HG03565 (cell line): ENCODE measurements at regions not wholly inside any gene's neighbourhood (a gene's known extent, or its start where the extent isn't known, plus 50 kb on each side); places are given as distances from the start of the nearest gene placed in this dataset.
"Not testable (repeated sequence)": the region's sequence is repeated elsewhere in the genome, so short reads cannot be mapped to it uniquely, and the experiment has no call there.

Source experiments
- ATAC-seq: cut with Tn5 transposase; IDR thresholded peaks from one replicate; pipeline ENCODE4 v1.9.1; 2021; ENCODE audit warnings: mild to moderate bottlenecking, moderate library complexity; ENCODE audit not compliant: unreplicated experiment

DNA sequence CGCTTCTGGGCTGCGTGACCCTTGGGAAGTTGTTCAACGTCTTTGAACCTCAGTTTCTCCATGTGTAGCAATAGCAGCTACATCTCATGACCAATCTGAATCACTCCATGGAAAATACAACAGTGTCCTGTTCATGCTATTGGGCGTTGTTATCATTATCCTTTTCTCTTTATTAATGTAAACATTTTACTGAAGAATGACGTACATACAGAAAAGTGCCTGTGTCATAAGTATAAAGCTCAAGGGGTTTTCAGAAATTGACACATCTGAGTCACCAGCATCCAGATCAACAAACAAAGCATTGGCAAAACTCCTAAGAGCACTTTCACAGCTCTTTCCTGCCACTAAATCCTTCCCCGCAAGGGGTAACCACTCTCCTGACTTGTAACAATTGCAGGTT, 438.4 kb downstream of the XYLT1 start:
- no peak for ATAC-seq

DNA sequence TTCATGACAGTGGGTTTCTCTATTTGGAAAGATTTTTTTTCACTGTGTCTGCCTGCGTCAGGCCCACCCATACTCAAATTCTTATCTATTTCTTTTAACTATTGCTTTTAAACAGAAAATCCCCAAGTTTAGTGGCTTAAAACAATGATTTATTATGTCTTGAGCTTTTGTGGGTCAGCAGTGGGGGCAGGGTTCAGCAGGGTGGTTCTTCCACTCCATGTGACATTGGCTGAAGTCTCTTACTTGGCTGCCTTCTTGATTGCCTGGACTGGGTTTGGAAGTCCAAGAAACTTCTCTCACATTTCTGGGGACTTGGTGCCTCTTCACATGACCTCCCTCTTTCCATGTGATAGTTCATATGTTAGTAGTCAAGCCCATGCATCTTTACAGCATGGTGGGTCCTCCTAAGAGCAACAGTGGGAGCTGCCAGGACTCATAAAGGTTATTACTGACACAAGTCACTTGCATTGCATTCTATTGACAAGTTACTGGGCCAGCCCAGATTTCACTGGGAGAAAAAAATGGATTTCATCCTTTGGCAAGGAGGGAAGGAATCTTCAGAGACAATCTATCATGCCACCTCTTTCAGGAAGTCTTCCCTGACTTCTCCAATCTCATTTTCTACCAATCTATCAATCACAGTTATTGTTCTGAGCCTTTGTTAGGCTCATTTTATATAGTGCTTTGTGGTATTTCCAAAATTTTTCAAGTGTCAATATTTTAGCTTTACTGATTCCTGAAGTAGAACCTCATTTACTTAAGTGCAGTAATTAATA, 436.1 kb downstream of the XYLT1 start:
- ATAC-seq: no peak

- no peak for ATAC-seq
Measured at GRCh38 chr16:17037499-17037898, 433.3 kb downstream of the XYLT1 start.

- no peak for ATAC-seq
Measured at GRCh38 chr16:17038415-17038814, 432.3 kb downstream of the XYLT1 start.

GRCh38 chr16:17049109-17049508, 421.7 kb downstream of the XYLT1 start:
- ATAC-seq: not testable (repeated sequence)

GRCh38 chr16:17050468-17050867, 420.3 kb downstream of the XYLT1 start:
- ATAC-seq: no peak
